ENCODE measurements at regions not wholly inside any gene's neighbourhood (a gene's known extent, or its start where the extent isn't known, plus 50 kb on each side); places are given as distances from the start of the nearest gene placed in this dataset.

- peak overlapping the region in 2 of 4 donors; percentile 35 to 94 for H3K27ac ChIP-seq
- ATAC-seq (no peak), DNase-seq (no peak)
- intact Hi-C loops (cut with DNase I; ENCODE audit: low total_unique reads), result no loop called here
- TF ChIP-seq CTCF (IDR thresholded peaks at IDR 0.05 in 4 of 5, conservative IDR thresholded peaks at IDR 0.05 in 1 of 5) (no peak), POLR2A (IDR thresholded peaks at IDR 0.05) (no peak)
- H3K27me3 ChIP-seq, result no peaks in the 10 kb centered on the region
- no peaks in the 10 kb centered on the region for H3K36me3 ChIP-seq
- no peaks in the 10 kb centered on the region for H3K9me3 ChIP-seq
- no peak overlapping the region for H3K4me3 ChIP-seq
- peaks cover 28 to 58% of the 10 kb centered on the region in 2 donors for H3K4me1 ChIP-seq
- in situ Hi-C loops (cut with MboI; ENCODE audit: low sequenced_read_pairs in 4 of 4), result loop anchor here in 2 of 4 donors (10.0 to 25.0 kb wide), 2 partner anchors 86 to 1428 kb away; partner anchors contain the start of gene HOXA11 (in 1 of the 2)
Observed at GRCh38 chr7:25759286-25759685, 392.7 kb upstream of the NFE2L3 start.

DNA sequence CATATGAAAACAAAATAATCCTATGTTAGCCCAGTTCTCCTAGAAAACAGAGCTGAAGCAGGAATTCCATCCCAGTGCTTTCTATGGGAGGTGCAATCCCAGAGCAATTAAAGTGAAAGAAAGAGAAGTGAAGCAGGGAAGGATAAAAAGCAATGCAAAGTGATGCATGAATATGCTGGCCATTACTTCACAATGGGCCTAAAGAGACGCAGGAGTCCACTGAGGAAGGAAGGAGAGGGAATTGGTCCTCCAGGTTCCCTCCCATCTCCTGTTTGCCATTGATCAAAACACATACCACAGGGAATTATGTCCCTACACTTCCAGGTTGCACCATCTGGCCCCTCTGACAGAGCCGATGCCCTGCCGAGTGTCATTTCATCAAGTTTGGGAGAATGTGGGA, 392.2 kb upstream of the NFE2L3 start:
- Histone ChIP-seq H3K4me1 (peaks cover 24 to 56% of the 10 kb centered on the region in 2 donors), H3K4me3 (no peak overlapping the region), H3K36me3 (no peaks in the 10 kb centered on the region), H3K27me3 (no peaks in the 10 kb centered on the region), H3K27ac (peak overlapping the region in 1 of 4 donors; percentile 94), H3K9me3 (no peaks in the 10 kb centered on the region)
- intact Hi-C loops (cut with DNase I; ENCODE audit: low total_unique reads), result loop anchor here (10.0 kb wide), 1 partner anchor 1405 kb away; the partner anchor contains the start of gene HOXA9
- DNase-seq, result no peak
- no peak for TF ChIP-seq POLR2A (IDR thresholded peaks at IDR 0.05)
- no peak for TF ChIP-seq CTCF (IDR thresholded peaks at IDR 0.05 in 4 of 5, conservative IDR thresholded peaks at IDR 0.05 in 1 of 5)
- no peak for ATAC-seq
- in situ Hi-C loops (cut with MboI; ENCODE audit: low sequenced_read_pairs in 4 of 4), result loop anchor here in 2 of 4 donors (10.0 to 25.0 kb wide), 2 partner anchors 85 to 1428 kb away; partner anchors contain the start of gene HOXA11 (in 1 of the 2)

- in situ Hi-C loops (cut with MboI; ENCODE audit: low sequenced_read_pairs in 4 of 4) (loop anchor here in 1 of 4 donors (25.0 kb wide), 1 partner anchor 1425 kb away; the partner anchor contains the start of gene HOXA11), intact Hi-C loops (cut with DNase I; ENCODE audit: low total_unique reads) (loop anchor here (10.0 kb wide), 1 partner anchor 1402 kb away; the partner anchor contains the start of gene HOXA9)
- Histone ChIP-seq H3K27me3 (no peaks in the 10 kb centered on the region), H3K27ac (peak overlapping the region in 1 of 4 donors; percentile 93), H3K36me3 (no peaks in the 10 kb centered on the region), H3K4me1 (peaks cover 28 to 45% of the 10 kb centered on the region in 2 donors), H3K9me3 (no peaks in the 10 kb centered on the region), H3K4me3 (no peak overlapping the region)
- ATAC-seq (no peak), DNase-seq (no peak)
- TF ChIP-seq POLR2A (IDR thresholded peaks at IDR 0.05) (no peak), CTCF (IDR thresholded peaks at IDR 0.05 in 4 of 5, conservative IDR thresholded peaks at IDR 0.05 in 1 of 5) (no peak)
Observed at GRCh38 chr7:25762511-25763462, 389.2 kb upstream of the NFE2L3 start.

- in situ Hi-C loops (cut with MboI; ENCODE audit: low sequenced_read_pairs in 4 of 4), result loop anchor here in 1 of 4 donors (25.0 kb wide), 1 partner anchor 1424 kb away; the partner anchor contains the start of gene HOXA11
- no peaks in the 10 kb centered on the region for H3K9me3 ChIP-seq
- intact Hi-C loops (cut with DNase I; ENCODE audit: low total_unique reads), result loop anchor here (10.0 kb wide), 1 partner anchor 1401 kb away; the partner anchor contains the start of gene HOXA9
- TF ChIP-seq POLR2A (IDR thresholded peaks at IDR 0.05) (no peak), CTCF (IDR thresholded peaks at IDR 0.05 in 4 of 5, conservative IDR thresholded peaks at IDR 0.05 in 1 of 5) (no peak)
- H3K27ac ChIP-seq, result peak overlapping the region in 2 of 4 donors; percentile 84 to 93
- no peaks in the 10 kb centered on the region for H3K36me3 ChIP-seq
- DNase-seq (no peak), ATAC-seq (no peak)
- H3K4me1 ChIP-seq, result peaks cover 25 to 38% of the 10 kb centered on the region in 2 donors
- H3K4me3 ChIP-seq, result no peak overlapping the region
- no peaks in the 10 kb centered on the region for H3K27me3 ChIP-seq
Observed at GRCh38 chr7:25763463-25763860, 388.5 kb upstream of the NFE2L3 start.

Data from gastrocnemius medialis (tissue), 4 donors.